Bronchial epithelial cell (primary cell): ENCODE measurements at regions not wholly inside any gene's neighbourhood (a gene's known extent, or its start where the extent isn't known, plus 50 kb on each side); places are given as distances from the start of the nearest gene placed in this dataset.

Source experiments
- DNase-seq: peaks from one replicate; pipeline ENCODE4 v3.0.0-alpha.2; 2010; ENCODE audit warnings: low read depth
- FAIRE-seq: peaks from 2 replicates; lab custom pipeline; 2011; peaks lifted over from hg19 to GRCh38; lab: Jason Lieb, UNC
- H3K27me3 ChIP-seq: 2 replicates; pipeline ENCODE4 v1.5.1; 2011; ENCODE audit warnings: low read length; ENCODE audit not compliant: control insufficient read depth, insufficient read depth
- H3K36me3 ChIP-seq: 2 replicates; pipeline ENCODE4 v1.5.1; 2011; ENCODE audit warnings: low read length; ENCODE audit not compliant: control insufficient read depth, insufficient read depth
- H3K4me3 ChIP-seq: 2 replicates; pipeline ENCODE4 v1.5.1; 2011; ENCODE audit warnings: mild to moderate bottlenecking, low read depth, low read length, control low read depth
- TF ChIP-seq, protein P1 (sequence below): IDR thresholded peaks from 2 replicates; pipeline ENCODE4 v1.5.1; 2011; ENCODE audit warnings: mild to moderate bottlenecking, moderate library complexity, low read length, control low read depth, inconsistent platforms; ENCODE audit not compliant: insufficient read depth, severe bottlenecking

DNA sequence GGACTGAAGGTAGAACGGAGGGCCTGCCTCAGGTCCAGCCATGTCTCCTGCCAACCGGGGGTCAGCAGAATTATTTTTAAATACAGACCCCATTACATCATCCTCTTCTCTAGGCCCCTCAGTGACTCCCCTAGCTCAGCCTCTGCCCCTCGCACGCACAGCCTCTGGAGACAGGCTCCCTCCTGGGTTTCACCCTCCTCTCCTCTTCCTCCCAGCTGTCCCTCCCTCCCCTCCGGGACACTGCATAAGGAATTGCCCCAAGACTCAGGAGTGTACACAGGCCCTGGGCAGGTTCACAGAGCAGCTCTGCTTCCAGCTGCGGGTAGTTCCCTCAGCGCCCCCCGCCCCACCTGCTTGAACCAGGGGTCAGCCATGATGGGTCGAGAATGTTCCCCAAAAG lies 520.2 kb upstream of the MYT1L start:
- FAIRE-seq (no peak), DNase-seq (no peak)
- H3K27me3 ChIP-seq = no peaks in the 10 kb centered on the region
- no peak overlapping the region for H3K4me3 ChIP-seq
- TF ChIP-seq, protein P1, sequence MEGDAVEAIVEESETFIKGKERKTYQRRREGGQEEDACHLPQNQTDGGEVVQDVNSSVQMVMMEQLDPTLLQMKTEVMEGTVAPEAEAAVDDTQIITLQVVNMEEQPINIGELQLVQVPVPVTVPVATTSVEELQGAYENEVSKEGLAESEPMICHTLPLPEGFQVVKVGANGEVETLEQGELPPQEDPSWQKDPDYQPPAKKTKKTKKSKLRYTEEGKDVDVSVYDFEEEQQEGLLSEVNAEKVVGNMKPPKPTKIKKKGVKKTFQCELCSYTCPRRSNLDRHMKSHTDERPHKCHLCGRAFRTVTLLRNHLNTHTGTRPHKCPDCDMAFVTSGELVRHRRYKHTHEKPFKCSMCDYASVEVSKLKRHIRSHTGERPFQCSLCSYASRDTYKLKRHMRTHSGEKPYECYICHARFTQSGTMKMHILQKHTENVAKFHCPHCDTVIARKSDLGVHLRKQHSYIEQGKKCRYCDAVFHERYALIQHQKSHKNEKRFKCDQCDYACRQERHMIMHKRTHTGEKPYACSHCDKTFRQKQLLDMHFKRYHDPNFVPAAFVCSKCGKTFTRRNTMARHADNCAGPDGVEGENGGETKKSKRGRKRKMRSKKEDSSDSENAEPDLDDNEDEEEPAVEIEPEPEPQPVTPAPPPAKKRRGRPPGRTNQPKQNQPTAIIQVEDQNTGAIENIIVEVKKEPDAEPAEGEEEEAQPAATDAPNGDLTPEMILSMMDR = no peak
- no peaks in the 10 kb centered on the region for H3K36me3 ChIP-seq

DNA sequence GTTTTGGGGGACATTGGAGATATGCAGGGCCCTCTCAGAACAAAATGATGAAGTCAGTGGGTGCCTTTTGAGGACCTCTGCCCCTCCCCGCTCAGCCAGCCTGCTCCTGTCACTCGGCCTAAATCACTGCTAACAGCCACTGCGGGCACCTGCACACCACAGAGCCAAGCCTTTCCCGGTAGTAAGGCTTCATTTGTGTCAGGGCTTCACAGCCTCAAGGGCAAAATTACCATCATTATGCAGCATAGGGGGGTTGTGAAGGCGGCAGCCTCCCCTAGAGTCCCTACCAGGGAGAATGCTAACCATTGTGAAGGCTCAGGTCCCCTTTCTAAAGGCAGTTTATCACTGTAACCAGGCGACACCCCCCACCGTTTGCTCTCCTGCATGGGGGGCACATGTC lies 519.8 kb upstream of the MYT1L start:
- H3K27me3 ChIP-seq = no peaks in the 10 kb centered on the region

DNA sequence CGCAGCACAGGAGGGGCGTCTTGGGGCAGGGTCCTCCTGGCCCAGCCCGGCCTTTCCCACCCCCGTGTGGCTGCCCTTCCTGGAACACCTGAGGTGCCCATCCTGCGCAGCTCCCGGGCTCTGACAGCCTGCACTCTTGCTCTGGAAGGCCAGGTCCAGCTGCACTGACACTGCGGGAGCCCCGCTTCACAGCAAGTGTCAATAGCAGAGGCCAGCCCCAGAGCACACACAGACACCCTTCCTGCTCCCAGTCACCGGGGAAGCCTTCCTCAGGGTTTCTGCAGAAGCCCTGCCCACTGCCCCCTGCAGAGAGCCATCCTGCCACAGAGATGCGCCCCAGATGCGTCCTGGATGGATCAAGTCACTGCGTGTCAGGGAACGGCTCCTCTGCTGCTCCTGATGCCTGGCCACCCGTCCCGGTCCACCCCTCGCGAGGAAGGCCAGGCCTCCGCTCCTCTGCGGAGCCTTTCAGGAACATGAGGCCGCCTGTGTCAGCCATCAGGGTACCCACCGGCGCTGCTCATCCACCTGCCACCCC lies 519.2 kb upstream of the MYT1L start:
- H3K36me3 ChIP-seq = no peaks in the 10 kb centered on the region
- FAIRE-seq (no peak), DNase-seq (no peak)
- TF ChIP-seq, protein P1 = no peak
- H3K27me3 ChIP-seq = no peaks in the 10 kb centered on the region
- H3K4me3 ChIP-seq = no peak overlapping the region

More for the DNA sequence above, 519.8 kb upstream of the MYT1L start:
- H3K36me3 ChIP-seq = no peaks in the 10 kb centered on the region
- TF ChIP-seq, protein P1 = no peak
- no peak overlapping the region for H3K4me3 ChIP-seq
- DNase-seq (no peak), FAIRE-seq (no peak)

- Histone ChIP-seq H3K4me3 (no peak overlapping the region), H3K36me3 (no peaks in the 10 kb centered on the region), H3K27me3 (no peaks in the 10 kb centered on the region)
- DNase-seq = no peak
- TF ChIP-seq, protein P1 = no peak
- no peak for FAIRE-seq
Measured at GRCh38 chr2:2849464-2850217, 518.6 kb upstream of the MYT1L start.

DNA sequence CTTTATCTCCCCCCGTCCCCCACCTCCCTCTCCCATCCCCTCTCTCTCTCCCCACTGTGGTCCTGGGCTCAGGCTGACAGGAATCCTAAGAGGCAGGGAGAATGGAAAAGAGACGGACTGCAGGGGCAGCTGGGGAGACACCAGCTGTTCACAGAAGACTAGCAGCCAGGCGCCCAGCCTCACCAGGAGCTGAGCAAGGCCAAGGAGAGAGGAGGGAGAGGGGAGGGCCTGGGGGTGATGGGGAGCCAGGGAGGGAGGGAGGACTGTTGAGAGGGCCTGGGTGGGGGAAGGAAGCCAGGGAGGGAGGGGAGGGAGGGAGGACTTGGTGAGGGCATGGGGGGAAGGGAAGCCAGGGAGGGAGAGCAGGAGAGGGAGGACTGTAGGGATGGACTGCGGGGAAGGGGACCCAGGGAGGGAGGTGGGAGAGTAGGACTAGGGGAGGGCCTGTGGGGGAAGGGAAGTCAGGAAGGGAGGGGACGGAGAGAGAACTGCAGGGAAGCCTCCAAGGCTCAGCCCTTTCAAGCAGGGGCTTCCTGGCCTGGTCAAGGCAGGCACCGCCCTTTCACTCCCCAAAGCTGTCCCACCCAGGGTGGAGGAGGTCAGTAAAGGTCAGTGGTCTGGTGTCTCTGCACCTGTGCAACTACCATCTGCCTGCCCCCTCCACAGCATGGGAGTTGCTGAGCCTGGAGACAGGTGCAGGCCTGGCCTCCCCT lies 517.7 kb upstream of the MYT1L start:
- Histone ChIP-seq H3K36me3 (no peaks in the 10 kb centered on the region), H3K27me3 (no peaks in the 10 kb centered on the region), H3K4me3 (no peak overlapping the region)
- no peak for FAIRE-seq
- DNase-seq = no peak
- TF ChIP-seq, protein P1 = no peak
